UCSD-AML1 (cell line): ENCODE measurements at regions not wholly inside any gene's neighbourhood (a gene's known extent, or its start where the extent isn't known, plus 50 kb on each side); places are given as distances from the start of the nearest gene placed in this dataset.
"Not testable (repeated sequence)": the region's sequence is repeated elsewhere in the genome, so short reads cannot be mapped to it uniquely, and the experiment has no call there.

Experiments
- DNase-seq: peaks from one replicate; lab custom pipeline; 2025; ENCODE audit not compliant: unreplicated experiment; lab: John Stamatoyannopoulos, UW

DNA sequence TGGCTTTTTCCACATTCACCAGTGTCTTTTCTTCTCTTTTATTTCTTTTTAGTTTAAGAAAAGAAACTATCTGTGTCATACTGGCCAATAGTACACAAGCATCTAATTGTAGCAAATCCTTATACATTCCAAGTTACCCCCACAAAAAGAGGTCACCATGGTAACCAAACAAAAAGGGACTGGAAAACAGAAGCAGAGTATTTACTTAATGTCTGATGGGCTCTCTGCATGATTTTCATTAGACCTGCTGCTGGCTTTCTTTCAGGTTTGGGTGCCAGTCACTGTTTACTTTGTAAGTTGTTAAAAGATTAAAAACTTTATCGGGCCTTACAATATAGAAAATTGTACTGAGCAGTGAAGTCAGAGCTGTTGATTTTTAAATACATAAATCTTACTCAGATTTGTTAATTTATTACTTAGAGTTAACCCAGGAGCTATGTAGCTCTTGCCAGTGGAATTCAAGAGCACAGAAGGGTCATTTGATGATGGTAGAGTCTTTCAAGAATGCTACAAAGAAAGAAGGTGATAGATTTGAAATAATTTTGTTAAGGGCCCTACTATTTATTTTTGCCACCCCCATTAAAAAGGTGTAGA lies 123.9 kb downstream of the BRMS1L start:
- no peak for DNase-seq

DNA sequence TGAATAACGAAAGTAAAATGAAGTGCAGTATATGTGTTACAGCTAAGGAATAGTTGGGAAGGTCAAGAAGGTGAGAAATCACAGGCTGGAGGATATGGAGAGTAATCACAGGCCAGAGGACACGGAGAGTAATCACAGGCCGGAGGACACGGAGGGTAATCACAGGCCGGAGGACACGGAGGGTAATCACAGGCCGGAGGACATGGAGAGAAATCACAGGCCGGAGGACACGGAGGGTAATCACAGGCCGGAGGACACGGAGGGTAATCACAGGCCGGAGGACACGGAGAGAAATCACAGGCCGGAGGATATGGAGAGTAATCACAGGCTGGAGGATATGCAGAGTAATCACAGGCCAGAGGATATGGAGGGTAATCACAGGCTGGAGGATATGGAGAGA lies 121.8 kb downstream of the BRMS1L start:
- not testable (repeated sequence) for DNase-seq

DNA sequence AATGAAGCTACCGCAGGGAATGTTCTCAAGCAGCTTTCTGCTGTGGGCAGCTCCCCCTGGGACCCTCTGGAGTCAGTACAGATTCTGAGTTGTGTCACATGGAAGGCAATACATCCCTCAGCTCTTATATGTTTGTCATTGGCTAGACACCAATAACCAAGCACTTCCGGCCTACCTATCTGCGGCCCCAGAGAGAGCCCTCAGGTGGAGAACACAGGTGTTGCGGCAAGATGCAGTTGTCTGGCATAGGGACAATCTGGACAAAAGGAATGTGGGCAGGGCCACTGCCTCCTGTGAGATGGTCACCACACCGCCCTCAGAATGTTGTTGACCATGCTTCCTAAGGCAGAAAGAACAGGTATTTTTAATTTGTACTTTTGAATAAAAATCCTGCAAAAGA lies 118.7 kb downstream of the BRMS1L start:
- no peak for DNase-seq

DNA sequence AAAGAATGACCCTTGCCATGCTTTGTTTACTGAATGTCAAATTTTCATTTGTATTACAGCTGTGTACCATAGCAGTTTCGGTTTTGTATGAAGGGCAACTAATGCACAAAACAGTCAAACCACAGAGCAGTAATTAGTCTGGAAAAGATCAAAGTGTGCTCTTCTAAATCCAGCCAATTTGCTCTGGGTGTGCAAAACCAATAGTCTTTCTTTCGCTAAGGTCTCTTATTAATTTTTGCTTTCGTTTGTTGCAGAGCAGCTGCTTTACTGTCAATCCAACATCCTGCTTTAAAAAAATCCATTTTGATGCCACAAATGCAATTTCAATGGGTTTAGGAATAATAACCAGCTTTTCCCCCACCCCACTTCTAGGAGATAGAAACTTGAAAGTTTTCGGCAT lies 114.2 kb downstream of the BRMS1L start:
- no peak for DNase-seq

DNA sequence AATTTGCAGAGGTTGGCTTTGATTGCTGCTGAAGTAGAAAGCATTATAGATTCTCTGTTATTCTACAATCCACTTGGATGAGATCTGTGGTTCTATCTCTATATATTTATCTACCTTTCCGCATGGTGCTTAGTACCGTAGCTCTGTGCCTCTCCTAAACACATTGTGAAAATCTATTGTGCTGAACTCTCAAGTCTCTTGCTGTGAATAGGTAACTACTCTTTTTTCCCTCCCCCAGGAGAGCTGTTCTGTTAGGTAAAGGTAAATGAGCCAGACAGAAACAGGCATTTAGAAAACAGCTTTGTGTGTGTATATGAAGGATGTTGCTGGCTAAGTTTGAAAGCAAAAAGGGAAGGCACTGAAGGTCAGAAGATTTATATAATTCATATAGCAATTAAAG lies 112.6 kb downstream of the BRMS1L start:
- DNase-seq = no peak

DNA sequence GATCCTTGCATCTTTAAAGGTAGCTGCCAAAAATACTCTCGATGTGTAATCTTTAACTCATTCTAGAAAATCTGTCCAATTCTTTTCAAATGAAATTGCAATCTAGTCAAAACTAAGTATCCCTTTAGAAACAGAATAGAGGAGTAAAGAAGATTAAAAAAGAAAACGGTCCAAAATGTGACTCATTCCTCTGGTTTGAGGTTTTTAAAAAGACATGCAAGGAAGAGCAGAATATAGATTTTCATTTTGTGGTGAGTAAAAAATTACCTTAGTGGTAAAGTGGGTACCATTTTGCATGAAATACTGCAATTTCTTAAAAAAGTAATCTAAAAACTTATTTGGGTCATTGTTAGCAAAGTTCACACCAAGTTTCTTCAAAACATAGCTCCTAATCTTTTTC lies 108.4 kb downstream of the BRMS1L start:
- DNase-seq = no peak

DNA sequence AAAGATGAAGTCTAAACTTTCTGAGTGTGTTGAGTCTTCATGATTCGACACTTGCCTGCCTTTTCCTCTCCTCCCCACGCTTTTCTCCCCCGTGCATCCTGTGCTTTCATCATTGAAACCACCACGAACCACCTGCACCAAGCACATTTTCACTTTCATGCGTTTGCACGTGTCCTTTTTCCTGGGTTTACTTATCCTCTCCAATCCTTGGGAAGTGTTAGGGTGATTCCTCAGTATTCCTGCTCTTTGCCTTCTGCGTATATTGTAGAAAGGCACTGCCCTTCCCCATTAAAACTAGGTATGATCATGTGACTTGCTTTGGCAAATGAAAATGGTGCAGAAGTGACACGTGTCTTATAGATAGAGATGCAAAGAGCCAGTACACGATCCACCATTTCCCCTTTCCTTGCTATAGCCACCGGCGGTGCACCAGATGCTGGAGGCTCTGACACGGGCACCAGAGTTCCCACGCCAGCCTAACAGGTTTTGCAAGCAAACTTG lies 106.6 kb downstream of the BRMS1L start:
- DNase-seq = no peak

DNA sequence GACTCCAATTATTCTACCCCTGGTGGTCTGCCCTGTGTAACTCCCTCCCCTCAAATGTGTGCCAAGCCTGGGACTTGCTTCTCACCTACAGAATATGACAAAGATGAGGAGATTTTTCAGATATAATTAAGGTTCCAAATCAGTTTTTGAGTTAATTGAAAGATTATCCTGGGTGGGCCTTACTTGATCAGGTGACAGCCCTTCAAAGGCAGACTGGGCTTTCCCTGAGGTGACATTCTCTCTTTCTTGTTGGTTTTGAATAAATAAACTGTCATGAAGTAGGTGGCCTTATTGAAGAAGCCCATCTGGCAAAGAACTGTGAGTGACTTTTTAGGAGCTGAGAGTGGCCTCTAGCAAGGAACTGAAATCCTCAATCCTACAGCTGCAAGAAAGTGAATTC lies 106.0 kb downstream of the BRMS1L start:
- DNase-seq = no peak

DNA sequence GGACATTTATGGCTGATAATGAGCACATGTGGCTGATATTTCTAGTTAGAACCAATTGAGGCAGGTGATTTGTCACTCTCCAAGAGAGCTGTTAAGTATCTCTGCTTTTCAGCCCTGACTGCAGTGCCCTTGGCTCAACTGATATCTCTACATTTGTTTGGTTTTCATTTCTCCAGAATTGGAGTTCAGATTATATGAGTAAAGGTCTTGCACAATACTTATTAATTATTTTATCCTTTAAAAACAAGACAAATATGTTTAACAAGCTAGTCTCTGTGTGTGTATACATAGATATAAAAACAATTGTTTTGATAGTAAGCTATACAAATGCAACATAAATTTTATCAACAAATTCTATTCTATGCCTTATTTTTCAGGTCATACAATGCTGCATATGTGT lies 105.2 kb downstream of the BRMS1L start:
- DNase-seq = no peak

DNA sequence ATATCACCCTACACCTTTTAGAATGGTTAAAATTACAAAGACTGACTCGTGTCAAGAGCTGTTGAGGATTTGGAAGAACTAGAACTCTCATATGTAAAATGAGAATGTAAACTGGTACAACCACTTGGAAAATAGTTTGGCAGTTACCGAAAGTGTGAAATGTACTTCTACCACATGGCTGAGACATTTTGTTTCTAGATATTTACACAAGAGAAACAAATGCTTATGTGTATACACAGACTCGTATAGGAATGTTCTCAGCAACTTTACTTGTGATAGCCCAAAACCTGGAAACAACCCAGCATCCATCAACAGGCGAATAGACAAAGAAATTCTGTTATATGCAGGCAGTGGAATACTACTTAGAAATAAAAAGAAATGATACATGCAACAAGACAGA lies 103.0 kb downstream of the BRMS1L start:
- no peak for DNase-seq

DNA sequence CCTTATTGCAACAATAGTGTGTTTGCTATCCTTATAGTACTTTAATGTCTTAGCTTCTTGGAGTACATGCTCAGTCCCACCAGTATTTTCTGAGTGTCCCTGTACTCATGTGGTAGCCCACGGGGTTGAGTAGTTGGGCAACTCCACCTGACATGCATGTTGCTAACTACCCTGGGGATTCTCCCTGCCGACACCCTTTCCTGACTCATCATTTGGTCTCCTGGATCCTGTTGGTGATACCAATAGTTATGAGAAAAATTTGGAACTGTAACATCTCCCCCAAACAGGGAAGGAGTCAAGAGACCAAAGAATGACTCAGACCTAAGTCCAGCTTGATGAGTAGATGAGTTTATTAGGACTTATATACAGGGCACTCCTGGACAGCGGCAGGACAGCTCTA lies 101.6 kb downstream of the BRMS1L start:
- DNase-seq = no peak

DNA sequence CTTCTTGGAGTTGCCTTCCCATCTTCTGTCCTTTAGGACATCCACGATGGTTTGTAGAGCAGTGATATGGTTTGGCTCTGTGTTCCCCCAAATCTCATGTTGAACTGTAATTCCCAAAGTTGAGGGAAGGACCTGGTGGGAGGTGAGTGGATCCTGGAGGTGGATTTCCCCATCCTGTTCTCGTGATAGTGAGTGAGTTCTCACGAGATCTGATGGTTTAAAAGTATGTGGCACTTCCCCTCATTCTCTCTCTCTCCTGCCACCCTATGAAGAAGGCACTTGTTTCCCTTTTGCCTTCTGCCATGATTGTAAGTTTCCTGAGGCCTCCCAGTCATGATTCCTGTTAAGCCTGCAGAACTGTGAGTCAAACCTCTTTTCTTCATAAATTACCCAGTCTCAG lies 99.2 kb downstream of the BRMS1L start:
- DNase-seq = no peak

DNA sequence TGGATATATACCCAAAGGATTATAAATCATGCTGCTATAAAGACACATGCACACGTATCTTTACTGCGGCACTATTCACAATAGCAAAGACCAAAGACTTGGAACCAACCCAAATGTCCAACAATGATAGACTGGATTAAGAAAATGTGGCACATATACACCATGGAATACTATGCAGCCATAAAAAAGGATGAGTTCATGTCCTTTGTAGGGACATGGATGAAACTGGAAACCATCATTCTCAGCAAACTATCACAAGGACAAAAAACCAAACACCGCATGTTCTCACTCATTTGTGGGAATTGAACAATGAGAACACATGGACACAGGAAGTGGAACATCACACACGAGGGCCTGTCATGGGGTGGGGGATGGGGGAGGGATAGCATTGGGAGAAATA lies 96.5 kb downstream of the BRMS1L start:
- DNase-seq = not testable (repeated sequence)

DNA sequence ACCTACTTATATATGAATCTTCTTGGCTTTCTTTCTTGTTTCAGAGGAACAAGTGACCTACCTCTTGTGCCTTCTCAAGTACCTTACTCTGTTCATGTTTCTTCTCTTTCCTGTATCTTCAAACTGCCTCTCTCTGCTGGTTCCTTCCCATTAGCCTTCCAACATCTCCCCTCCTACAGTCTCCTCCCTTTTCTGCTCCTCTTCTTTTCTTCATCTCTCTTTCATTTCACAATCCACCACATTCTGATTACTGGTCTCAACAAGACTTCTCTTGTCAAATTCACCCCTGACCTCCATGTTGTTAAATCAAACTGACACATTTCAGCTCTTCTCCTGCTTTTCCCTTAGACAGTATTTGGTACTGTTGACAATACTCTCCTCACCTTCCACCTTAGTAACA lies 95.6 kb downstream of the BRMS1L start:
- no peak for DNase-seq
